Natural killer cell (primary cell): ENCODE measurements at regions not wholly inside any gene's neighbourhood (a gene's known extent, or its start where the extent isn't known, plus 50 kb on each side); places are given as distances from the start of the nearest gene placed in this dataset.

ENCODE experiments used
- ATAC-seq, 3 donors: fragments of 150-1000 bp in 2 of 3; fragments of 200-7000 bp in 1 of 3; cut with Tn5 transposase; 1 replicate in 1 of 3; 2 replicates in 2 of 3; pipeline ENCODE4 v1.10.0; 2021; ENCODE audit warnings: mild to moderate bottlenecking in 2 of 3, moderate library complexity in 2 of 3
- DNase-seq, 2 donors: peaks; one replicate each; pipeline versions ENCODE4 v3.0.0 to v3.0.0-alpha.2; 2013 to 2021; ENCODE audit warnings: mixed read lengths in 1 of 2
- H3K27ac ChIP-seq: one replicate; pipeline ENCODE4 v1.5.1; 2013; ENCODE audit warnings: mild to moderate bottlenecking, low read length
- H3K27me3 ChIP-seq: one replicate; pipeline ENCODE4 v1.6.1; 2013; ENCODE audit warnings: low read length; ENCODE audit not compliant: control insufficient read depth, insufficient read depth
- H3K36me3 ChIP-seq: one replicate; pipeline ENCODE4 v1.6.1; 2013; ENCODE audit warnings: low read length; ENCODE audit not compliant: control insufficient read depth, insufficient read depth
- H3K4me1 ChIP-seq: one replicate; pipeline ENCODE4 v1.6.1; 2013; ENCODE audit warnings: low read length; ENCODE audit not compliant: control insufficient read depth, insufficient read depth
- H3K4me3 ChIP-seq: one replicate; pipeline ENCODE4 v1.5.1; 2013; ENCODE audit warnings: low read length
- H3K9me3 ChIP-seq: one replicate; pipeline ENCODE4 v1.6.1; 2013; ENCODE audit warnings: low read length; ENCODE audit not compliant: control insufficient read depth, insufficient read depth
- H3K27ac Mint-ChIP-seq, 2 donors: one replicate each; pipeline ENCODE4 v1.8.0; 2022; ENCODE audit warnings: mild to moderate bottlenecking in 2 of 2, mixed read lengths in 2 of 2, moderate library complexity in 1 of 2
- H3K27me3 Mint-ChIP-seq, 2 donors: one replicate each; pipeline ENCODE4 v1.8.0; 2022; ENCODE audit warnings: low read depth in 2 of 2, mixed read lengths in 2 of 2
- H3K36me3 Mint-ChIP-seq: one replicate; pipeline ENCODE4 v1.8.0; 2022; ENCODE audit warnings: mixed read lengths
- H3K4me1 Mint-ChIP-seq, 2 donors: one replicate each; pipeline ENCODE4 v1.8.0; 2022; ENCODE audit warnings: mixed read lengths in 2 of 2
- H3K4me3 Mint-ChIP-seq: one replicate; pipeline ENCODE4 v1.8.0; 2022; ENCODE audit warnings: mild to moderate bottlenecking, moderate library complexity, mixed read lengths
- H3K9me3 Mint-ChIP-seq, 2 donors: one replicate each; pipeline ENCODE4 v1.8.0; 2022; ENCODE audit warnings: mixed read lengths in 2 of 2
- WGBS: methylation state at CpG from one replicate; pipeline ENCODE4 v1.1.7; 2013; ENCODE audit warnings: missing lambda C conversion rate; ENCODE audit not compliant: insufficient coverage; 5-methylcytosine and 5-hydroxymethylcytosine counted together
- intact Hi-C: fragments of 100-400 bp; cut with micrococcal nuclease; formaldehyde crosslinking; loops from one replicate; pipeline ENCODE4 v1.14.2; 2022
- TF ChIP-seq, protein P1 (sequence below): fragments of 200-600 bp; IDR thresholded peaks from one replicate; pipeline ENCODE4 v1.8.0; 2022; ENCODE audit warnings: antibody characterized with exemption

GRCh38 chr19:31841755-31842154 is 492.5 kb upstream of the TSHZ3 start:
- no peaks in the 10 kb centered on the region for H3K36me3 ChIP-seq
- peaks cover 2 to 5% of the 10 kb centered on the region in 2 donors for H3K9me3 Mint-ChIP-seq
- H3K27me3 Mint-ChIP-seq, result no peaks in the 10 kb centered on the region
- H3K4me3 Mint-ChIP-seq, result no peak overlapping the region
- TF ChIP-seq, protein P1, sequence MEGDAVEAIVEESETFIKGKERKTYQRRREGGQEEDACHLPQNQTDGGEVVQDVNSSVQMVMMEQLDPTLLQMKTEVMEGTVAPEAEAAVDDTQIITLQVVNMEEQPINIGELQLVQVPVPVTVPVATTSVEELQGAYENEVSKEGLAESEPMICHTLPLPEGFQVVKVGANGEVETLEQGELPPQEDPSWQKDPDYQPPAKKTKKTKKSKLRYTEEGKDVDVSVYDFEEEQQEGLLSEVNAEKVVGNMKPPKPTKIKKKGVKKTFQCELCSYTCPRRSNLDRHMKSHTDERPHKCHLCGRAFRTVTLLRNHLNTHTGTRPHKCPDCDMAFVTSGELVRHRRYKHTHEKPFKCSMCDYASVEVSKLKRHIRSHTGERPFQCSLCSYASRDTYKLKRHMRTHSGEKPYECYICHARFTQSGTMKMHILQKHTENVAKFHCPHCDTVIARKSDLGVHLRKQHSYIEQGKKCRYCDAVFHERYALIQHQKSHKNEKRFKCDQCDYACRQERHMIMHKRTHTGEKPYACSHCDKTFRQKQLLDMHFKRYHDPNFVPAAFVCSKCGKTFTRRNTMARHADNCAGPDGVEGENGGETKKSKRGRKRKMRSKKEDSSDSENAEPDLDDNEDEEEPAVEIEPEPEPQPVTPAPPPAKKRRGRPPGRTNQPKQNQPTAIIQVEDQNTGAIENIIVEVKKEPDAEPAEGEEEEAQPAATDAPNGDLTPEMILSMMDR, result no peak
- WGBS, result 100% methylated on average over 1 of the region's 1 CpG
- no peak overlapping the region for H3K4me3 ChIP-seq
- H3K27ac ChIP-seq, result no peak overlapping the region
- DNase-seq (no peak), ATAC-seq (no peak)
- H3K27me3 ChIP-seq, result no peaks in the 10 kb centered on the region
- intact Hi-C loops, result no loop called here
- no peaks in the 10 kb centered on the region for H3K4me1 Mint-ChIP-seq
- no peaks in the 10 kb centered on the region for H3K4me1 ChIP-seq
- peaks cover 8% of the 10 kb centered on the region for H3K36me3 Mint-ChIP-seq
- H3K9me3 ChIP-seq, result no peaks in the 10 kb centered on the region
- H3K27ac Mint-ChIP-seq, result no peak overlapping the region

DNA sequence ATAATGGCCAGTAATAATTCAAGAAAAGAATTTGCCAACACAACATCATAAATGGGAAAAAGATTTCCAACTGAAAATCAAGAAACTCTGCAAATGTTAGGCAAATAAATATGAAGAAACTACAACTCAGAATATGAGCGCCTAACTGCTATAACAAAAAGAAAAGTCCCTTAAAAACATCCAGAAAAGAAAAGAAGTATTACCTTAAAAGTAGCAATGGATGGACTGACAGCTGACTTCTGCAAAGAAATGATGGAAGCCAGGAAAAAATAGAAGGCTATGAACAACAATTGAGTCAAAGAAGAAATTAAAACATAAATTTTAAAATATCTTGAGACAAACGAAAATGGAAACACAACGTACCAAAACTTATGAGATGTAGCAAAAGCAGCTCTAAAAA is 482.3 kb upstream of the ZNF507 start:
- no peak overlapping the region for H3K27ac Mint-ChIP-seq
- Histone ChIP-seq H3K27ac (no peak overlapping the region), H3K36me3 (no peaks in the 10 kb centered on the region), H3K4me3 (no peak overlapping the region), H3K9me3 (peaks cover 3% of the 10 kb centered on the region), H3K4me1 (no peaks in the 10 kb centered on the region), H3K27me3 (no peaks in the 10 kb centered on the region)
- H3K4me3 Mint-ChIP-seq, result no peak overlapping the region
- H3K36me3 Mint-ChIP-seq, result peaks cover 27% of the 10 kb centered on the region
- H3K4me1 Mint-ChIP-seq, result no peaks in the 10 kb centered on the region
- intact Hi-C loops, result no loop called here
- DNase-seq (no peak), ATAC-seq (no peak)
- no CpG with 5 or more reads among the region's 3 CpGs for WGBS
- TF ChIP-seq, protein P1, result no peak
- H3K27me3 Mint-ChIP-seq, result peaks cover 0 to 5% of the 10 kb centered on the region in 2 donors
- H3K9me3 Mint-ChIP-seq, result peaks cover 8 to 10% of the 10 kb centered on the region in 2 donors

DNA sequence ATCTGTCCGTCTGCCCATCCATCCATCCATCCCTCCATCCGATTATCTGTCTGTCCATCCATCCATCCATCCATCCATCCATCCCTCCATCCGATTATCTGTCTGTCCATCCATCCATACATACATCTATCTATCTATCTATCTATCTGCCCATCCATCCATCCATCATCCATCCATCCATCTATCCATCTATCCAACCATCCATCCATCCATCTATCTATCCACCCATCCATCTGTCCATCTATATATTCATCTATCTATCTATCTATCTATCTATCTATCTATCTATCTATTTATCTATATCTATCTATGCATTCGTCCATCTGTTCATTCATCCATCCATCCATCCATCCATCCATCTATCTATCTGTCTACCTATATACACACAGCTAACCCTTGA is 471.1 kb upstream of the ZNF507 start:
- peaks cover 3% of the 10 kb centered on the region for H3K9me3 ChIP-seq
- H3K4me3 Mint-ChIP-seq, result no peak overlapping the region
- no peaks in the 10 kb centered on the region for H3K36me3 ChIP-seq
- 88% methylated on average over 4 of the region's 4 CpGs for WGBS
- TF ChIP-seq, protein P1, result no peak
- H3K27me3 ChIP-seq, result no peaks in the 10 kb centered on the region
- H3K9me3 Mint-ChIP-seq, result peaks cover 3 to 5% of the 10 kb centered on the region in 2 donors
- DNase-seq (no peak), ATAC-seq (no peak)
- H3K4me1 Mint-ChIP-seq, result no peaks in the 10 kb centered on the region
- H3K4me3 ChIP-seq, result no peak overlapping the region
- no peaks in the 10 kb centered on the region for H3K4me1 ChIP-seq
- no peak overlapping the region for H3K27ac Mint-ChIP-seq
- H3K36me3 Mint-ChIP-seq, result no peaks in the 10 kb centered on the region
- intact Hi-C loops, result no loop called here
- H3K27me3 Mint-ChIP-seq, result peaks cover 0 to 3% of the 10 kb centered on the region in 2 donors
- no peak overlapping the region for H3K27ac ChIP-seq

DNA sequence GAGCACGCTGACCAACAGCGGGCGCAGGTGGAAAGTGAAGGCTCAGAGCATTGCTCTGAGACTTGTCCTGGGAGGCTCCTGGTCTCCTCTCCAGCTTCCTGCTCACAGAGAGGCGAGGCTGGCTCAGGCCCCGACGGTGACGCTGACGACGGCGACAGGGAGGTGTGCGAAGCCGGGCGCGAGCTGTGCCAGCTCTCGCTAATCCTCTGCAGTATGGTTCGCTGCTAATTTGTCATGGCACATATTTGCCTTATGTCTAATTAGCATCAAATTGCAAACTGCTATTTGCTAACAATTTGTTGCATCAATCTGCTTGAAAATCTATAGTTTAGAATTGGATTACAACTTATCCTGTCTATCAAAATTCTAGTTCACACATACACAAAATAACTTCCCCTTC is 469.8 kb upstream of the ZNF507 start:
- H3K4me1 Mint-ChIP-seq, result no peaks in the 10 kb centered on the region
- H3K9me3 Mint-ChIP-seq, result peaks cover 3 to 5% of the 10 kb centered on the region in 2 donors
- ATAC-seq (no peak), DNase-seq (no peak)
- H3K27ac ChIP-seq, result no peak overlapping the region
- peaks cover 3% of the 10 kb centered on the region for H3K9me3 ChIP-seq
- no peaks in the 10 kb centered on the region for H3K36me3 Mint-ChIP-seq
- H3K27ac Mint-ChIP-seq, result no peak overlapping the region
- H3K36me3 ChIP-seq, result no peaks in the 10 kb centered on the region
- no peaks in the 10 kb centered on the region for H3K27me3 ChIP-seq
- intact Hi-C loops, result no loop called here
- H3K4me1 ChIP-seq, result no peaks in the 10 kb centered on the region
- H3K27me3 Mint-ChIP-seq, result peaks cover 0 to 3% of the 10 kb centered on the region in 2 donors
- H3K4me3 Mint-ChIP-seq, result no peak overlapping the region
- 95% methylated on average over 16 of the region's 16 CpGs for WGBS
- TF ChIP-seq, protein P1, result no peak
- H3K4me3 ChIP-seq, result no peak overlapping the region
